Tibial nerve (tissue), 4 donors: ENCODE measurements at regions not wholly inside any gene's neighbourhood (a gene's known extent, or its start where the extent isn't known, plus 50 kb on each side); places are given as distances from the start of the nearest gene placed in this dataset.

Experiments
- DNase-seq, 2 donors: peaks; one replicate each; pipeline ENCODE4 v3.0.0-alpha.2; 2019; ENCODE audit warnings: low spot score in 2 of 2
- H3K27ac ChIP-seq, 4 donors: fragments of 200-600 bp; sonication (generic) in 3 of 4; one replicate each; pipeline ENCODE4 v1.5.1; 2017 to 2019; ENCODE audit warnings: mild to moderate bottlenecking in 1 of 4
- H3K27me3 ChIP-seq, 2 donors: fragments of 200-600 bp; sonication (generic) in 1 of 2; one replicate each; pipeline versions ENCODE4 v1.5.1 to v1.6.0; 2017 to 2019
- H3K36me3 ChIP-seq, 3 donors: fragments of 200-600 bp; sonication (generic); one replicate each; pipeline ENCODE4 v1.5.1; 2018 to 2019
- H3K4me1 ChIP-seq, 4 donors: fragments of 200-600 bp; sonication (generic) in 3 of 4; one replicate each; pipeline ENCODE4 v1.5.1; 2017 to 2019
- H3K4me3 ChIP-seq, 4 donors: fragments of 200-600 bp; sonication (generic) in 3 of 4; one replicate each; pipeline ENCODE4 v1.5.1; 2017 to 2019; ENCODE audit warnings: mild to moderate bottlenecking in 1 of 4, moderate library complexity in 1 of 4
- H3K9me3 ChIP-seq, 4 donors: fragments of 200-600 bp; sonication (generic) in 3 of 4; one replicate each; pipeline ENCODE4 v1.5.1; 2017 to 2019
- EP300 ChIP-seq, 2 donors: sonication (generic); formaldehyde crosslinking; IDR thresholded peaks; one replicate each; pipeline ENCODE4 v1.6.1; 2017; ENCODE audit warnings: antibody characterized with exemption in 2 of 2, mild to moderate bottlenecking in 1 of 2
- POLR2A ChIP-seq, 2 donors: fragments of 450-650 bp; IDR thresholded peaks; one replicate each; pipeline ENCODE4 v1.6.1; 2017; ENCODE audit warnings: antibody characterized with exemption in 2 of 2, mild to moderate bottlenecking in 2 of 2, moderate library complexity in 2 of 2
- WGBS, 2 donors: methylation state at CpG; one replicate each; pipeline ENCODE4 v1.1.5; 2018; 5-methylcytosine and 5-hydroxymethylcytosine counted together
- TF ChIP-seq, protein P1 (sequence below), 5 experiments: fragments of 200-600 bp in 3 of 5; fragments of 450-650 bp in 2 of 5; sonication (generic) in 3 of 5; IDR thresholded peaks; one replicate each; pipeline ENCODE4 v1.5.1; 2016 to 2019; ENCODE audit warnings: antibody characterized with exemption in 5 of 5, mild to moderate bottlenecking in 3 of 5, moderate library complexity in 2 of 5

DNA sequence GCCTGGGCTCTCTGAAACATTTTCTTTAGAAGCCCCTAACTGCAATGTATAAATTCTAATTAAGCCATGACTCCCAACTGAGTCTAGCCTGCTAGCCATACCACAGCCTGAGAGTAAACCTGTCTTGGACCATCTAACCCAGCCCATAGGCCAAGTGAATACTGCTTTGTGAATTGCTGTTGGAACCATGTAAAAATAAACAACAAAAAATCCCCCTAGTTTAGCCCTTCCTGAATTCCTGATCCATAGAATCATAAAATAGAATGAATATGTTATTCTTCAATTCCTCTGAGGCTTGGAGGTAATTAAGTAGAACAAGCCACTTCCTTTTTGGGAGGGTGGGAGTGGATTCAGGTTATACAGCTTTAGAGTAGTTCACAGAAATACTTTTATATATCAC is 1496.4 kb downstream of the MRPL39 start:
- no peak for TF ChIP-seq POLR2A (IDR thresholded peaks at IDR 0.05)
- TF ChIP-seq EP300 (IDR thresholded peaks at IDR 0.05) = no peak
- TF ChIP-seq, protein P1, sequence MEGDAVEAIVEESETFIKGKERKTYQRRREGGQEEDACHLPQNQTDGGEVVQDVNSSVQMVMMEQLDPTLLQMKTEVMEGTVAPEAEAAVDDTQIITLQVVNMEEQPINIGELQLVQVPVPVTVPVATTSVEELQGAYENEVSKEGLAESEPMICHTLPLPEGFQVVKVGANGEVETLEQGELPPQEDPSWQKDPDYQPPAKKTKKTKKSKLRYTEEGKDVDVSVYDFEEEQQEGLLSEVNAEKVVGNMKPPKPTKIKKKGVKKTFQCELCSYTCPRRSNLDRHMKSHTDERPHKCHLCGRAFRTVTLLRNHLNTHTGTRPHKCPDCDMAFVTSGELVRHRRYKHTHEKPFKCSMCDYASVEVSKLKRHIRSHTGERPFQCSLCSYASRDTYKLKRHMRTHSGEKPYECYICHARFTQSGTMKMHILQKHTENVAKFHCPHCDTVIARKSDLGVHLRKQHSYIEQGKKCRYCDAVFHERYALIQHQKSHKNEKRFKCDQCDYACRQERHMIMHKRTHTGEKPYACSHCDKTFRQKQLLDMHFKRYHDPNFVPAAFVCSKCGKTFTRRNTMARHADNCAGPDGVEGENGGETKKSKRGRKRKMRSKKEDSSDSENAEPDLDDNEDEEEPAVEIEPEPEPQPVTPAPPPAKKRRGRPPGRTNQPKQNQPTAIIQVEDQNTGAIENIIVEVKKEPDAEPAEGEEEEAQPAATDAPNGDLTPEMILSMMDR (IDR thresholded peaks at IDR 0.05) = no peak
- no peak overlapping the region for H3K4me3 ChIP-seq
- no peaks in the 10 kb centered on the region for H3K9me3 ChIP-seq
- no peak overlapping the region for H3K27ac ChIP-seq
- DNase-seq = no peak
- no peaks in the 10 kb centered on the region for H3K4me1 ChIP-seq
- no peaks in the 10 kb centered on the region for H3K36me3 ChIP-seq
- H3K27me3 ChIP-seq = no peaks in the 10 kb centered on the region

DNA sequence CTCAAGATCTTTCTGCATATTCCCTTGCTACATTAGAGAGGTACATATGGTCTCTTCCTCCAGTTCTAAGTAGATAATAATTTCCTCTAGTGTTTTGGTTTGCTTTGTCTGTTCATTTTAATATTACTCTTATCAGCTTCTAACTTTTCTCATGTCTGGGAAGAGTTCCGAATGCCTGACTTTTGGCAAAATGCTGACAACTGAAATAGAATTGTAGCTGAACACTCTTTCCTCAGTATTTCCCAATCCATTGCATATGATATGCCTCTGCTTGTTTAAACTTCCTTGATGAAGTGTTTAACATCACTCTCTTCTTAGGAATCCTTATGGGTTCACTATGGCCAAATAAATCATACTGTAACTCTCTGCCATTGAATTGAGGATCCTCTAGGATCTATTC is 1510.1 kb downstream of the MRPL39 start:
- TF ChIP-seq POLR2A (IDR thresholded peaks at IDR 0.05) = no peak
- TF ChIP-seq, protein P1 (IDR thresholded peaks at IDR 0.05) = no peak
- no peak for TF ChIP-seq EP300 (IDR thresholded peaks at IDR 0.05)
- Histone ChIP-seq H3K4me3 (no peak overlapping the region), H3K4me1 (no peaks in the 10 kb centered on the region), H3K36me3 (no peaks in the 10 kb centered on the region), H3K27ac (no peak overlapping the region), H3K9me3 (no peaks in the 10 kb centered on the region), H3K27me3 (no peaks in the 10 kb centered on the region)
- 0% methylated on average over 1 of the region's 1 CpG for WGBS, 2 donors
- DNase-seq = no peak

DNA sequence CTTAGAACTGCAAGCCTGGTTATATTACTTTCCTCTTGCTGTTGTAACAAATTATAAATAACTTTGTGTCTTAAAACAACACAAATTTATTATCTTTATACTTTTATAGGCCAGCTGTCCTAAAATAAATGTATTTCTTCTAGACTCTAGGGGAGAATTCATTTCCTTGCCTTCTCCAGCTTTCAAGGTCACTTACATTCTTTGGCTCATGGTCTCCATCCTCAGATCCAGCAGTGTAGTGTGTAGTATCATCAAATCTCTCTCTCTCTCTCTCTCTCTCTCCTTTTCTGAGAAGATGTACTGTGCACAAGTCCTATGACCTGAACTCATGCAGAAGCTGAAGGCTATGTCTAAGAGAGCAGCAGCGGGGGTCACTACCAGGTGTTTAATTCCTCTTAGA is 1510.6 kb downstream of the MRPL39 start:
- no peaks in the 10 kb centered on the region for H3K27me3 ChIP-seq
- TF ChIP-seq, protein P1 (IDR thresholded peaks at IDR 0.05) = no peak
- TF ChIP-seq POLR2A (IDR thresholded peaks at IDR 0.05) (no peak), EP300 (IDR thresholded peaks at IDR 0.05) (no peak)
- no peaks in the 10 kb centered on the region for H3K4me1 ChIP-seq
- H3K27ac ChIP-seq = no peak overlapping the region
- no peak overlapping the region for H3K4me3 ChIP-seq
- H3K36me3 ChIP-seq = no peaks in the 10 kb centered on the region
- 90 to 91% methylated on average over 1 of the region's 1 CpG for WGBS, 2 donors
- no peak for DNase-seq
- no peaks in the 10 kb centered on the region for H3K9me3 ChIP-seq

DNA sequence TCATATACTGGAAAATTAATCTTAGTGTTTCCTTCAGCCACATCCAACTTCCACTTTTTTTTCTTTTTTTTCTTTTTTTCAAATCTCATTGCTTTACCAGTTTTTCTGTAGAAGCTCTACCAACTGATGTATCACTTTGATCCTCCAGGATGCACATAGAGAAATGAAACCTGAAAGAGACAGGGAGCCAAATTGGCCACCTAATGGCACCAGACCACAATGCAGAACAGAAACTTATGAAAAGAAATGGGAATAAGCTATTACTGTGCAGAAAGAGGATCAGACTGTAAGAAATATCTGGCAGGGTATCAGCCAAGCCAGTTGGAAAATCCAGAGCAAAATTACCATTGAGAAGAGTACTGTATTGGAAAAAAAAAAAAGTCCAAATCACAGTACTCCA is 1514.2 kb downstream of the MRPL39 start:
- Histone ChIP-seq H3K4me1 (no peaks in the 10 kb centered on the region), H3K36me3 (no peaks in the 10 kb centered on the region), H3K27me3 (no peaks in the 10 kb centered on the region), H3K9me3 (no peaks in the 10 kb centered on the region), H3K27ac (no peak overlapping the region), H3K4me3 (no peak overlapping the region)
- TF ChIP-seq EP300 (IDR thresholded peaks at IDR 0.05) (no peak), POLR2A (IDR thresholded peaks at IDR 0.05) (no peak)
- TF ChIP-seq, protein P1 (IDR thresholded peaks at IDR 0.05) = no peak
- DNase-seq = no peak

DNA sequence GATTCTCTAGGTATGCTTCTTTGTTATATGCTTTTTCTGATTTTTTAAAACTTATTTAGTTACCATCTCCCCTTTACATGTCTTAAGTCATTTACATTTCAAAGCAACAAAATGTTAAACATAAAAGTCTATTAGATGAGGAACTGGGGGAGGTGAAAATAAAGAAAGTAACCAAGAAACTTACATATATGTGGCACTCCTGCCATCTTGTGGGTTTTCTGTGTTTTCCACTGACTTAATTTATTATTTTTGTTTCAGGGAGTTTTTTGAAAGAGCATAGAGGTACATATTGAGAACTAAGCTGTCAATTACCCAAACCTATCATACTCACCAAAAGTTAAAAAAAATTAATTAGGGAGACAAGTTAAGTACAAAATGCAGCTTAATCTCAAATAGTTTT is 1531.1 kb downstream of the MRPL39 start:
- no peak overlapping the region for H3K4me3 ChIP-seq
- no peak overlapping the region for H3K27ac ChIP-seq
- H3K27me3 ChIP-seq = no peaks in the 10 kb centered on the region
- no peaks in the 10 kb centered on the region for H3K36me3 ChIP-seq
- no peak for DNase-seq
- TF ChIP-seq POLR2A (IDR thresholded peaks at IDR 0.05) (no peak), EP300 (IDR thresholded peaks at IDR 0.05) (no peak)
- TF ChIP-seq, protein P1 (IDR thresholded peaks at IDR 0.05) = no peak
- H3K9me3 ChIP-seq = peaks cover 0 to 9% (median 2%) of the 10 kb centered on the region in 4 donors
- no peaks in the 10 kb centered on the region for H3K4me1 ChIP-seq
